Thymus (tissue), 11 donors: ENCODE measurements at regions not wholly inside any gene's neighbourhood (a gene's known extent, or its start where the extent isn't known, plus 50 kb on each side); places are given as distances from the start of the nearest gene placed in this dataset.
"Not testable (repeated sequence)": the region's sequence is repeated elsewhere in the genome, so short reads cannot be mapped to it uniquely, and the experiment has no call there.

ENCODE experiments used
- DNase-seq, 9 donors: peaks; one replicate each; pipeline ENCODE4 v3.0.0-alpha.2; 2013; ENCODE audit warnings: low spot score in 9 of 9, low read depth in 6 of 9, missing footprints in 1 of 9
- H3K27ac ChIP-seq, 2 donors: one replicate each; pipeline ENCODE4 v1.5.1; 2013; ENCODE audit warnings: control low read depth in 1 of 2, low read depth in 1 of 2, low read length in 1 of 2, mild to moderate bottlenecking in 1 of 2, moderate library complexity in 1 of 2
- H3K27me3 ChIP-seq, 2 donors: one replicate each; pipeline ENCODE4 v1.5.1; 2013; ENCODE audit warnings: low read length in 1 of 2; ENCODE audit not compliant: control insufficient read depth in 2 of 2, insufficient read depth in 1 of 2
- H3K36me3 ChIP-seq, 2 donors: one replicate each; pipeline ENCODE4 v1.5.1; 2013; ENCODE audit warnings: low read length in 1 of 2, mild to moderate bottlenecking in 1 of 2, moderate library complexity in 1 of 2; ENCODE audit not compliant: control insufficient read depth in 2 of 2, insufficient read depth in 2 of 2
- H3K4me1 ChIP-seq, 2 donors: one replicate each; pipeline ENCODE4 v1.5.1; 2013; ENCODE audit warnings: low read length in 2 of 2; ENCODE audit not compliant: control insufficient read depth in 2 of 2, insufficient read depth in 2 of 2
- H3K4me3 ChIP-seq, 2 donors: one replicate each; pipeline ENCODE4 v1.5.1; 2013; ENCODE audit warnings: low read length in 2 of 2, control low read depth in 1 of 2, mild to moderate bottlenecking in 1 of 2
- H3K9me3 ChIP-seq, 2 donors: one replicate each; pipeline ENCODE4 v1.5.1; 2013; ENCODE audit warnings: low read length in 1 of 2, mild to moderate bottlenecking in 1 of 2; ENCODE audit not compliant: control insufficient read depth in 2 of 2, insufficient read depth in 1 of 2
- WGBS: extraction: QIAGEN DNeasy Blood & Tissue Kit; methylation state at CpG from one replicate; pipeline ENCODE4 v1.1.7; 2013; 5-methylcytosine and 5-hydroxymethylcytosine counted together
- donor health status: healthy.

GRCh38 chr15:96974761-96975160 is 644.3 kb downstream of the NR2F2 start:
- Histone ChIP-seq H3K27ac (no peak overlapping the region), H3K9me3 (no peaks in the 10 kb centered on the region), H3K4me3 (no peak overlapping the region), H3K4me1 (no peaks in the 10 kb centered on the region), H3K27me3 (no peaks in the 10 kb centered on the region), H3K36me3 (no peaks in the 10 kb centered on the region)
- DNase-seq: no peak

- no peaks in the 10 kb centered on the region for H3K9me3 ChIP-seq
- H3K27me3 ChIP-seq: no peaks in the 10 kb centered on the region
- no peaks in the 10 kb centered on the region for H3K36me3 ChIP-seq
- DNase-seq: no peak
- no peaks in the 10 kb centered on the region for H3K4me1 ChIP-seq
- H3K27ac ChIP-seq: no peak overlapping the region
- whole genome bisulfite sequencing: 49% methylated on average over 2 of the region's 2 CpGs
- H3K4me3 ChIP-seq: no peak overlapping the region
These were observed 647.4 kb downstream of the NR2F2 start for GRCh38 chr15:96977886-96978285.

GRCh38 chr15:96978937-96979473 is 648.5 kb downstream of the NR2F2 start:
- Histone ChIP-seq H3K27ac (no peak overlapping the region), H3K4me3 (no peak overlapping the region), H3K4me1 (no peaks in the 10 kb centered on the region), H3K27me3 (no peaks in the 10 kb centered on the region), H3K36me3 (no peaks in the 10 kb centered on the region), H3K9me3 (no peaks in the 10 kb centered on the region)
- no peak for DNase-seq
- WGBS: 79% methylated on average over 5 of the region's 5 CpGs

- not testable (repeated sequence) for H3K4me1 ChIP-seq, H3K27me3 ChIP-seq, H3K36me3 ChIP-seq, H3K4me3 ChIP-seq, H3K9me3 ChIP-seq, H3K27ac ChIP-seq, DNase-seq
- 95% methylated on average over 58 of the region's 58 CpGs for WGBS
These were observed 653.7 kb downstream of the NR2F2 start for GRCh38 chr15:96984121-96984671.

GRCh38 chr15:96992817-96993216 is 662.3 kb downstream of the NR2F2 start:
- Histone ChIP-seq H3K27me3 (no peaks in the 10 kb centered on the region), H3K27ac (no peak overlapping the region), H3K9me3 (no peaks in the 10 kb centered on the region), H3K4me1 (no peaks in the 10 kb centered on the region), H3K36me3 (no peaks in the 10 kb centered on the region), H3K4me3 (no peak overlapping the region)
- DNase-seq: no peak
- WGBS: 69% methylated on average over 5 of the region's 5 CpGs

GRCh38 chr15:96997538-96997937 is 667.0 kb downstream of the NR2F2 start:
- 88% methylated on average over 3 of the region's 3 CpGs for WGBS

GRCh38 chr15:97009031-97009431 is 678.5 kb downstream of the NR2F2 start:
- H3K4me3 ChIP-seq: no peak overlapping the region
- H3K27ac ChIP-seq: peak overlapping the region in 1 of 2 donors; percentile 43
- peak in 1 of 9 donors; percentile 16 for DNase-seq
- no peaks in the 10 kb centered on the region for H3K9me3 ChIP-seq
- 83% methylated on average over 6 of the region's 6 CpGs for whole genome bisulfite sequencing
- H3K36me3 ChIP-seq: no peaks in the 10 kb centered on the region
- H3K27me3 ChIP-seq: no peaks in the 10 kb centered on the region
- no peaks in the 10 kb centered on the region for H3K4me1 ChIP-seq

More at GRCh38 chr15:96997538-96997937, 667.0 kb downstream of the NR2F2 start:
- H3K27me3 ChIP-seq: no peaks in the 10 kb centered on the region
- no peaks in the 10 kb centered on the region for H3K36me3 ChIP-seq
- H3K27ac ChIP-seq: no peak overlapping the region
- DNase-seq: no peak
- H3K4me1 ChIP-seq: no peaks in the 10 kb centered on the region
- H3K9me3 ChIP-seq: no peaks in the 10 kb centered on the region
- H3K4me3 ChIP-seq: no peak overlapping the region

GRCh38 chr15:97012986-97013385 is 682.5 kb downstream of the NR2F2 start:
- Histone ChIP-seq H3K4me3 (no peak overlapping the region), H3K27me3 (no peaks in the 10 kb centered on the region), H3K4me1 (no peaks in the 10 kb centered on the region), H3K9me3 (no peaks in the 10 kb centered on the region), H3K36me3 (no peaks in the 10 kb centered on the region), H3K27ac (no peak overlapping the region)
- 92% methylated on average over 6 of the region's 6 CpGs for WGBS
- no peak for DNase-seq

GRCh38 chr15:97013491-97013890 is 683.0 kb downstream of the NR2F2 start:
- DNase-seq: no peak
- Histone ChIP-seq H3K4me3 (no peak overlapping the region), H3K27me3 (no peaks in the 10 kb centered on the region), H3K36me3 (no peaks in the 10 kb centered on the region), H3K27ac (no peak overlapping the region), H3K9me3 (no peaks in the 10 kb centered on the region), H3K4me1 (no peaks in the 10 kb centered on the region)
- WGBS: 92% methylated on average over 1 of the region's 1 CpG
